ENCODE measurements at regions not wholly inside any gene's neighbourhood (a gene's known extent, or its start where the extent isn't known, plus 50 kb on each side); places are given as distances from the start of the nearest gene placed in this dataset.

DNA sequence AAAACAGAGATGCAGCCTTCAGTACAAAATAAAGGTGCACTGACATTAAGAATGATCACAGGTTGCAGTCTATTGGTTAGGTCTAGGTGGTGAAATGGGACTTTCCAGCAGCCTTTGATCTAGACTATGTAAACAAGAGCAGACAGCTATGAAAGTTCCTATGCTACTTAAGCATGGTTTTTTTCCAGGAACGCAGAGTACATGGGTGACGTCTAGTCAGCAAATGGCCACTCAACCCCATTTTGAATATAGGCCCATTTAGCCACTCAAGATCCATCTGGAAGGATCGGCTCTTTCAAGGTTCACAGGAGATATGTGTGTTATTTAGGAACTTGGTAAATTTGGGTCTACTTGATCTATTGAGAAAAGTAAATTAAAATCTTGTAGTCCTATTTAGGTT is 1424.6 kb upstream of the LRRTM3 start:
- DNase-seq (ENCODE audit: low read depth): no peak

DNA sequence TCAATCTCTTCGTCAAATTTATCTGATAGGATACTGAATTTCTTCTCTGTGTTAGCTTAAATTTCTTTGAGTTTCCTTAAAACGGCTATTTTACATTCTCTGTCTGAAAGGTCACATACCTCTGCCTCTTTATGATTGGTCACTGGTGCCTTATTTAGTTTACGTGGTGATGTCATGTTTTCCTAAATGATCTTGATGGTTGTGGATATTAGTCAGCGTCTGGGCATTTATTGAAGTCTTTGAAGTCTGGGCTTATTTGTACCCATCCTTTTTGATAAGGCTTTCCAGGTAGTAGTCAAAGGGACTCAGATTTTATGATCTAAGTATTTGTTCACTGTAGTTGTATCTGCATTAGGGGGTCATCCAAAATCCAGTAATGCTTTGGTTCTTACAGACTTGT is 1407.5 kb upstream of the LRRTM3 start:
- no peak for DNase-seq (ENCODE audit: low read depth)

DNA sequence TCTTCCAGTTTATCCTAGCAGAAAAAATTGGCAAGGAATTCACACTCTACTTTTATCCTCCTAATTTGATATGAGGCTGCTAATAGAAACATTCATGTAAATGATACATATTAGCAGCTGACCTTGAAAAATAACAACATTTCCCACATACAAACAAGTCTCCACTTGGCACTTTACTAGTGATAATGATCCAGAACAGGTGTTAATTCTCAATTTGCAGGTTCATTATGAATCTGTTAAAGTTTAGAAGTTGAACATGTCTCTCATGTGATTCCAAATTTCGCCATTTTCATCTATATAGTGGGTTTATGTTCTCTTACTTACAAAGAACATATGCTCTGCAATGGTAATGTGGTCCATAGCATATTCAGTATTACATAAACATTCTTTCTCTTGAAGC is 1396.8 kb upstream of the LRRTM3 start:
- no peak for DNase-seq (ENCODE audit: low read depth)

DNA sequence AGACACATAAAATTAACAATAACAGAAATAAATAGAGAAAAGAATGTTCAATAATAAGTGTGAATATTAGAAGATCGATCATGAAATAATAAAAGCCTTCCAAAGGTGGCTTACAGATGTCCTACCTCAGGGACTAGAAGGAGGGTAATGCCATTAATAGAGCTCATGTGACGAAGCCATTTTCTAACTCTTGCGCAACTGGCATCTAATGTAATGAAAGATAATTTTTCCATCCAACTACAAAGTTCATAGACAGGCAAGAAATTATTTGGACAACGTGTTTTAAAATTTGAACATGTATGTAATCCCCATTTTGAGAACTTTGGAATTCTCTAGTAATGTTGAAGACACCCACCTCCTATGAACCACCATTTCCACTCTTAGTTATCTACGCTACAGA is 1394.3 kb upstream of the LRRTM3 start:
- DNase-seq (ENCODE audit: low read depth): no peak

DNA sequence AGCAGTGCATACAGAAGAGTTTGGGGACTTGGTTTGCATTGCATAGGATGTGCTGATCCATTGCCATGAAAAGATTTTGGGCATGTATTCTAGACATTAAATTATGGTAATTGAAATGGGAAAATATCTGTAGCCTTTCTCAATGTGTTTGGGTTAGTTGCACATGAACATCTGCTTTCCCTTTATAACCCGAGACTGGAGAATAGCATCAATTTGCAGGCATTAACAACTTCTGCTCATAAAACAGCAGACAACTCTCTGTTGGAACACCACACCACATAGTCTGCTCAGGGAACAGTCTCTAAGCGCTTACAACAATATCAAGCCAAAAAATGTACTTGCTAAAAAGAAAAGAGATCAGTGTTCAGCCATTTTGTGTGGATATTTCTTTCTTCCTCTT is 1391.1 kb upstream of the LRRTM3 start:
- DNase-seq (ENCODE audit: low read depth): no peak

DNA sequence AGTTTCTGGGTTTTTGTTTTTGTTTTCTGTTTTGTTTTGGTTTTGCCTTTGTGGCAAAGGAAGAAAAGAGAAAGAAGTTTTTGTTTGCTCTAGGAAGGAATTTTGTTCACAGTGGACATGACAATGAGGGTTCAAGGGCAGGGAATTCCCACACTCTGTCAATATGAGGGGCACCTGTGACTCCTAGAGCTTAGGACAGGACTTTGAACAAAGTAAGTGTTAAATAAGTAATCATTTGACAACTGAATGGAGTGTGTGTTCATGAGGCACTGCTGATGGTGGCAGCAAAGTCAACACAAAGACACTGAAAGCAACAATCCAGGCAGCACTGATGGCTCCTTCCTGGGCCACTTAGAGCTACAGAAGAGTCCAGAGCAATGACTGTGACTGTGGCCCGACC is 1381.1 kb upstream of the LRRTM3 start:
- DNase-seq (ENCODE audit: low read depth): no peak

DNA sequence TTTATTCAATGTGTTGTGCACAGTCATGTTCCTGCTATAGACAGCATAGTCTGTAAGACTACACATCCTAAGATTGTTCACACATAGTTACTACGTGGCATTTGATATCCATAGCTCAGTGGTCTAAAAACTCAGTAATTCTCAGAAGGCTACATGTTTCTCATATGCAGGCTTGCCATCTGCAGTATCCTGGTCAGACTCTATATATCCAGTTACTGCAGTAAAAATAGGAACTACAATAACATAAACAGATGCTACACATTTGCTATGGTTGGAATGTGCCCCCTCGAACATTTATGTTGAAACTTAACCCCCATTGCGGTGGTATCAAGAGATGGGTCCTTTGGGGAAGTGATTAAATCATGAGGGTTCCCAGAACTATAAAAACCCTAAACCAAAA is 1377.8 kb upstream of the LRRTM3 start:
- no peak for DNase-seq (ENCODE audit: low read depth)

DNA sequence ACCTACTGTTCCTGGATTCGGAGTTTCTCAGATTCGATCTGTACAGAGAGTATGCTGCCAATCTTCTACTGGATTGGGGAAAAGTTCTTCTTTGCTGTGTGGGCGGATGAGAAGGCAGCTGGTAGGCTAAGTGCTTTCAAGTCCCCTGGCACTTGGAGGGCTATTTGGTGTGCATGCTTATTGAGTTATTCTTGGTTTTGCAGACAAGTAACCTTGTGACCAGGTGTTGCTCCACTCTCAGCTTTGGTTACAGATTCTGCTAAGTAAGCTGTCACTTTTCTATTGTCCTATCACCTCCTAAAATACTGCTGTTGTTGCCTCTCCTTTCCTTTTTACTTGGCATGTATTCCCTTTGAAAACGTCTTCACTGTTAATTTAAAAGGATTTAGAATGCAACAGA is 1375.1 kb upstream of the LRRTM3 start:
- DNase-seq (ENCODE audit: low read depth): no peak

DNA sequence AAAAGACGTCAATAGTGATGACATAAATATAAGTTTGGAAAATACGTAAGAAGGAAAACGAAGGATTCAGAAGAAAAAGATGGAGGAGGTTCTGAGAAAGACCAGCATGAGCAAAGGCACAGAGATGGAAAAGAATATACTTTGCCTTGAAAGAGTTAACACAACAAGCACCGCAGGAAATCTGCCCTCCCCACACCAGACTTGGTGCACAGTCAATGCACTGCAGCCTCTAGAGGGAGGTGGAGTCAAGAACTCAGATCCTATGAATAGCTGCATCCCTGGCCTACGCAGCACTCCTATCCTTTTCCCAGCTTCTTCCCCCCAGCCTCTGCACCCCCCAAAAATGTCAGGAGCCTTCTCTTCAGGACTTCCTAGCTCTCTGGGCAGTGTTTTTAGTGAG is 1370.6 kb upstream of the LRRTM3 start:
- no peak for DNase-seq (ENCODE audit: low read depth)

DNA sequence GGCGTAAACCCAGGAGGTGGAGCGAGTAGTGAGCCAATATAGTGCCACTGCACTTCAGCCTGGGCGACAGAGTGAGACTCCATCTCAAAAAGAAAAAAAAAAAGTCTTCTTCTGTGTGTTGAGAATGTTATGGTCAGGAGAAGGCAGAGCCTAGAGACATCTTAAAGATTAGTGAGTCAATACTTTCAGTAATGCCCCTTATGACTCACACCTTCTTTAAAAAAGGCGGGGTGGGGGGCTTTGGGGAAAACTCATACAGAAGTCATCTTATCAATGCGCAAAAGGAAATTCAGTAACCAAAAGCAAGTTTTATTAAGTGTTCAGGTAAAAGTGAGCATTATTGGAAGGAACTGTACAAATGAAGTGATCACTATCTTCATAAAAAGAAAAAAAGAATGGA is 1369.8 kb upstream of the LRRTM3 start:
- DNase-seq (ENCODE audit: low read depth): no peak

DNA sequence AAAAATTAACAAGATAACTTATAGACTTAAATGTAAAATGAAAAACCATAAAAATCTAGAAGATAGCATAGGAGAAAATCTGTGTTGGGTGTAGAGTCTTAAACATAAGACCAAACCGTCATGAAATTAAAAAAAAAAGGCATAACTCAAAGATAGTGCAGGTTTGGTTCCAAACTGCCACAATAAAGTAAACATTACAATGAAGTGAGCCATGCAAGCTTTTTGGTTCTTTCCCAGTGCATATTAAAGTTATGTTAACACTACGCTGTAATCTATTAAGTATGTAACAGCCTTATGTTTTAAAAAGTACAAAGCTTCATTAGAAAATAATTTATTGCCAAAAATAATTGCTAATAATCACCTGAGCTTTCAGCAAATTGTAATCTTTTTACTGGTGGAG is 1366.5 kb upstream of the LRRTM3 start:
- no peak for DNase-seq (ENCODE audit: low read depth)

DNA sequence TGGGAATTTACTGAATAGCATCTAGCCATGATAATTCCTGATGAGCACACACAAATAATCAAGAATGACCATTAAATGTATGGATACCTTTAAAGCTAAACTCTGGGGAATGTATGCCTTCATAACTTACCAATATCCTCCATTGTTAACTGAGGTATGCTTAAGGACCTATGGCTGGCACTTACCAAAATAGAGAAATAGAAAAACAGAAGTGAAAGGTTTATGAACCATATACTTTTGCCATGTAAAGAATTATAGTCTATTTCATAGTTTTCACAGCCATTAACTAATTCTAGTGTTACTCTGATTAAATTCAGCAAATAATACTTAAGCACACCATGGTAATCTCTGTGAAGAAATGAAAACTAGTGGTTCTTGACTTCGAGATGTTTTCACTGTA is 1360.6 kb upstream of the LRRTM3 start:
- no peak for DNase-seq (ENCODE audit: low read depth)

DNA sequence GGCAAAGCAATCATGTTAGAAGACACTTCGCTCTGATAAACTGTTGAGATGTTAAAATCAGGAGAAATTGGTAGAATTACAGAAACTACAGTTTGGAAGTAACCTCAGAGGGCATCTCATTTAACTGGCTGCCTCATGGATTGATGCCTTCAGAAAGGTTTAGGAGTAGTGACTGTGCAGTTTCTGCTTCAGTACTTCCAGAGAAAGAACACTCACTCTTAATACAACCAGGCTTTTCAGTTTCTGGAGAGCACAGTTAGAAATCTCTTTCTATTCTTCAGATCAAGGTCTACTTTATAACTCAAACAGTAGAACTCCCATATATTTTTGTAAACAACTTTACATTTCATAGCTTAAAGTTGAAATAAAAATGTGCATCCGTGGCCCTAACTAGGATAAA is 1358.9 kb upstream of the LRRTM3 start:
- DNase-seq (ENCODE audit: low read depth): no peak

DNA sequence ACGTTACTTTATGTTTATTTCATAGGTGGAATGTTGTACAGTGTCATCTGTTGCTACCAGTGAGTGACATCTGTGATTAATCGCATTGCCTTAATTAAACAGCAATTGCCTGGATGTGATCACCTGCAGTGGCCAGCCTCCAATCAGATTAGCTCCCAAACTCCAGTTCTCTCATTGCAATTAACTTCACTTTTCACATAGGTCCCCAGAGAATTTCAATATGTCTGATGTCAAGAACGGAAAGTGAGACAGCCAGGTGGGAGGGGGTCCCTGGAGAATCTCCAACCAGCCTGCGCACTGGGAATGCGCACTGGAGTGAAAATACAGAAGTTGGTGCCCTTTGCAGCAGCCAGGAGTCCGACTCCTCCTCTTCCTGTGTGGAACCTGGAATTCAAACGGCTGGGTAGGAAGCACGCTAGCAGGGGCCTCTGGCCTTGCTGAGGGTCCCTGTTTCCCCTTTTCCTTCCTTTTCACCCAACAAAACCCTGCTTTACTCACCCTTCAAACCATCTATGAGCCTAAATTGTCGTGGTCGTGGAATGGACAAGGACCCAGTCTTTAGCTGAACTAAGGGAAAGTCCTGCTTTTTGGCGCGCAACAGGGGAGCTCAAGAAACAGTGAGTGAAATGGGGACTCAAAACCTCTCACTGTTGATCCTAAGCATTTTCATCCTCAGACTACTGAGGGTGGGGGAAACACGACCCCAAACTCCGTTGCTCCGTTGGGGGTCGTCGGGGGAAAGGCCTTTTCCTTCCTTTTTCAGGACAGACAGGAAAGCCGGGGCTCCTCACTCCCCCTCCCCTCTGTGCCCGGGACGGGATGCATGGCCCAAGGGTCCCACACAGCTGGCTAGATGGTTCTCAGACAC is 1355.5 kb upstream of the LRRTM3 start:
- no peak for DNase-seq (ENCODE audit: low read depth)

DNA sequence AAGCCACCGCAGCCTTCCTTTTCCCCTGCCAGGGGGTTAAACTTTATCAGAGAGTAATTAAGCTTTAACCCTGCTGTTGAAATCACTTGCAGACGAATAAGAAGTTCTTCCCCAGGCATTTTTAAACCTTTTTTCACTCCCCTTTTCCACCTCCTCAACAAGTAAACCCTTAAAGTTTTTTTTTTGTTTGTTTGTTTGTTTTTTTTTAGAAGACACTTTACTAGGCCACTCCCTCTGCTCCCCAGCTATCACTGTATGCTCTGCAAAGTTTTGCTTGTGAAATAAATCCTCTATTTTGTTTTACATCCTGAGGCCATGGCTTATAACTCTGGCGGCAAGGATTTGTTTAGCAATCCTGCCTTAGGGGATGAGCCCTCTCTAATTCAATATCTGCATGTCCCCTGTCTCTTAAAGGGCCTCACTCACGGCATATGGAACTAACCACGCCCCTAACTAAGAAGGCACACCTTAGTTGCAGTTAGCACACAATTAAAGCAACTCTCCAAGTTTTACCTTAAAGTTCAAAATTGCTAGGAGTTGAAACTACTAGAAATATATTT is 1354.7 kb upstream of the LRRTM3 start:
- no peak for DNase-seq (ENCODE audit: low read depth)

DNA sequence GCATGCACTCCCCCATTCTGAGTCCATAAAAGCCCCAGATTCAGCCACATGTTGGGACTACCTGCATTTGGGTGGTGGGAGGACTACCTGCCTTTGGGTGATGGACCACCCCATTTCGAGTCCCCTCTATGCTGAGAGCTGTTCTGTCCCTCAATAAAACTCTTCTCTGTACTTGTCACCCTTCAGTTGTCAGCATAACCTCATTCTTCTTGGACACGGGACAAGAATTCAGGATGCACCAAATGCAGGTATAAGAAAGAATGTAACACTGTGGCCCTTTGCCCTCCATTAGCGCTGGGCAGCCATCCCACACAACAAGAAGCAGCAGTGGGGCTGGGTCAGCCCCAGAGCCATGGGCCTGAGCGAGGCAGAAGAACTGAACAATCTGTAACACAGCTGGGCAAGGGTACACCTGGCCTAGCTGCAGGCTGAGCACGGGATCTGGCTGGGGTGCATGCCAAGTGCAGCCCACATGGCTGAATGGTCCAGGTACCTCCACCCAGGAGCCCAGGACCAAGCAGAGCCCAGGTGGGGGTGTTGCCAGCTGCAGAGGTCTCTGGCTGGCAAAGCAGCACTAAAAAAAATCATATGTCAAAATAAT is 1344.3 kb upstream of the LRRTM3 start:
- no peak for DNase-seq (ENCODE audit: low read depth)

DNA sequence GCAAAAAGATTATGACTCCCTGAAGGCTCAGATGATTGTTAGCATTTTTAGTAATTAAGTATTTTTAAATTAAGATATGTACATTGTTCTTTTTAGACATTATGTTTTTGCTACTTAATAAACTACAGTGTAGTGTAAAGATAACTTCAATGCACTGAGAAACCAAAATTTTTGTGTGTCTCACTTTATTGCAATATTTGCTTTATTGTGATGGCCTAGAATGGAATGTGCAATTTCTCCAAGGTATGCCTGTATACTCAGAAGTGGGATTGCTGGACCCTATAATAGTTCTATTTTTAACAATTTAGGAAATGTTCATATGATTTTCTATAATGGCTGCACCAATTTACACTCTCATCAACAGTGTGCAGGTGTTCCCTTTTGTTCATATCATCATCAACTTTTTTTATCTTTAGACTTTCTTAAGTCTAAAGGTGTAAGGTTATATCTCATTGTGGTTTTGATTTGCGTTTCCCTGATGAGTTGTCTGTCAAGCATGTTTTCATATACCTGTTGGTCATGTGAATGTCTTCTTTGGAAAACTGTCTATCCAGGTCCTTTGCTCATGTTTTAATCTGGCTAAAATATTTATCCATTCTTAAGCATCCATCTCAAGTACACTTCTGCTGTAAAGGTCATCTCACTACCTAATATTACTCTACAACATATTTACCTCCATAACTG is 1323.5 kb upstream of the LRRTM3 start:
- no peak for DNase-seq (ENCODE audit: low read depth)

DNA sequence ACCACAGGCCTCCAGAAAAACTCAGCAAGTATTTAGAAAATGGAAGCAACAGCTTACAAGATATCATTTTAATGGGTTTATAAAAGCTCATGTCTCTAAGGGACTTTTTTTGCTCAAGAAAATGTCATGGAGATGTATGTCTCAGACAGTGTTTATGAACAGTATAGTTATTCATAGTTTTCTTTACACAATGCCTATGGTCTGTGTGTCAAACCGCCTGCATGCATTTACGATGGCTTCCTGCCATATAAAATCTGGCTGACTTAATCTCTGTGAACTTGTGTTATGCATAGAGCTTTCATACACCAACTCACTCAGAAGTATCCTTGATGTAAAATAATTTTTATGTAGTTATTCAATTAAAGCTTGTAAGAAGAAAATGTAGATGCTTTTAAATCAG is 1314.2 kb upstream of the LRRTM3 start:
- no peak for DNase-seq (ENCODE audit: low read depth)

DNA sequence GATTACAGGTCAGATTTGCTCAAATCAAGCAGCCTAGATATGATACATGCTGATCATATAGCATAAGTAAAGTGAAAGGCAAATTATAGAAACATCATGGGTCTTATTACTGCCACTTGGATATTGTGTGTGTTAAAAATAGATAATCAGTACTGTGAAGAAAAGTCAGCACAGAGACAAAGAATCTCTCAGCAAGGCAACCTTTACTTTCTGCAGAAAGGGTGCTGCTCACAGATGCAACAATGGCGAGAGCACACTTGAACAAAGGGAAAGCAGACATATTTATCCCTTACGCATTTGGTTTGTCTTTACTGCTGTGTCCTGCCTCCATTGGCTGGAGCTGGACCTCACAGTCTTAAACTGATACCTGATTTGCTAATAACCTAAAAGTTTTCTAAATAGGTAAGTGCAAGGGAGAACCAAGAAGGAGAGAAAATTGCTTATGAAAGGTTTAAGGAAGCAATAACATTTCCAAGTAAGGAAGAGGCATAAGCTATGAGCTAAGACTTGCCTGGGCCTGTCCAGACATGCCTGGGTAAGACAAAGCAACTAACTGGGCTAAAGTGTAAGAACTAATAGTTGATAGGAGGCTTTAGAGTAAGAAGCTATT is 1310.8 kb upstream of the LRRTM3 start:
- DNase-seq (ENCODE audit: low read depth): no peak

DNA sequence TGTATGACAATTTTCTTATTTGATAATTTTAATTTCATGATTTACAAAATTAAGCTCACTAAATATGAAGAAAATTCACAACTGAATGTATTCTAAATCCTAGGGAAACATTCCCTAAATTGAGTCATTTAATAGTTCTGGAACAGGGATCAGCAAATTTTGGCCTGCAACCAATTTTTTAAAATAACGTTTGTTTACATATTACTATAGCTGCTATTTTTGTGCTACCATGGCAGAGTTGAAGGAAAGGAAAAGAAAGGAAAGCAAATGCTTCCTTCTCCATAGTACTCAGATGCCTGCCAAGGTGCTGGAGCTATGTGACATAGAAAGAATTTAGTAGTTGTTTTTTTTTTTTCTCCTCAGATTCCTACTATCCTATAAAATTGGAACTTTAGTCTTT is 1307.7 kb upstream of the LRRTM3 start:
- no peak for DNase-seq (ENCODE audit: low read depth)

DNA sequence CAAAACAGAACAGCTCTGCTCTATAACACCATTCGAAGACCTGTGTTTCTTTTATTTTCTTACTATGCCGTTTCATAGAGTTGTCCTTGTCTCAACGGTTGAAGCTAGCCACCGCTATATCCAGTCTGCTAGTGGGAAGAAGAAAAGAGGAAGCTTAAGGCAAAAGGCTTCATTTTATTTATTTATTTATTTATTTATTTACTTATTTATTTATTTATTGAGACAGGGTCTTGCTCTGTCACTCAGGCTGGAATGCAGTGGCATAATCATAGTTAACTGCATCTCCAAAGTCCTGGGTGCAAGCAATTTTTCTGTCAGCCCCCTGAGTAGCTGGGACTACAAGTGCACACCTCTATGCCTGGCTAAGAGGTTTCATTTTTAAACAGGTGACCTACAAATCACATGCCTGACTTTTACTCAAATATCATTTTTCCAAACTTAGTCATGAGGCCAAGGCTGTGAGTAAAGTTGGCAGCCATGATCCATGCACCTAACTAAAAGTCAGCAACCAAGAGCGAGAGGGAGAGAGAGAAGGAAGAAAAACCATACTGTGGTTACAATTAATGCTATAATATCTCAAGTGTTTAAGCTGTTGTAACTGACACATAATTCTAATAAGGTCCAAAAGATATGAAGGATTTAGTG is 1305.3 kb upstream of the LRRTM3 start:
- no peak for DNase-seq (ENCODE audit: low read depth)

DNA sequence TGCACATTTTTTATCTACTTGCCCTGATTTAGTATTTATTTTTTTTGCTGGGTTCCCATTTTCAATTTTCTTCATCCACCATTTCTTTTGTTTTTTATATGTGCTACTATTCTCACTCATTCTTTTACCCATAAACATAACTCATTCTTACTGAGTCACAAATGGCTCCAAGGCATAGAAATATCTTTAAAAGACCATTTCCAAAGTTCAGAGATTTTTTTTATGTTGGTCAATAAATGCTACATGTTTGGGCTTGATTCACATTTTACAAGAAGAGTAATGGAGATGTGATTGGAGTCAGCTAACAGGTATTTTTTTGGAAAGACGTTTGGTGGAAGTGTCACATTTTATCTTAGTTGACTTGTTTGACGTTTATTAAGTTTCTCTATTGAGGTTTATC is 1303.2 kb upstream of the LRRTM3 start:
- DNase-seq (ENCODE audit: low read depth): no peak
